ENCODE measurements at regions not wholly inside any gene's neighbourhood (a gene's known extent, or its start where the extent isn't known, plus 50 kb on each side); places are given as distances from the start of the nearest gene placed in this dataset.
"Not testable (repeated sequence)": the region's sequence is repeated elsewhere in the genome, so short reads cannot be mapped to it uniquely, and the experiment has no call there.

DNA sequence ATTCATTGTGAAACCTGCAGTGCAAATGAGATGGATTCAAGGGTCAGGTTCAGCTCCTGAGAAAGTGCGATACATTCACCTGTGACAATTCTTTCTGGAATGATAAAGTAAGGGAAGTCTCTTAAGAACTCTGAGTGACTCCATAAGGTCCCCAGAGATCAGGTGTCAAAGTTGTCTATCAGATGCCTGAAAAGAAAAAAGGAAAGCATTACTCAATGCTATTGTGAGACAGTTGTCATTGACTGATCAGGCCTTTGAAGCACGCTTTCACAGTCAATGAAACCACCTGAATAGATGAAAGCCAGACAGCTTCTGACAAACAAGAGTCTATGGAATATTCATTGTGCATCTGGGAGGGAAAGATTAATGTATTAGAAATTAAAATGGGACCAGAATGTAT lies 252.7 kb upstream of the GALNT5 start:
- TF ChIP-seq, protein P1, sequence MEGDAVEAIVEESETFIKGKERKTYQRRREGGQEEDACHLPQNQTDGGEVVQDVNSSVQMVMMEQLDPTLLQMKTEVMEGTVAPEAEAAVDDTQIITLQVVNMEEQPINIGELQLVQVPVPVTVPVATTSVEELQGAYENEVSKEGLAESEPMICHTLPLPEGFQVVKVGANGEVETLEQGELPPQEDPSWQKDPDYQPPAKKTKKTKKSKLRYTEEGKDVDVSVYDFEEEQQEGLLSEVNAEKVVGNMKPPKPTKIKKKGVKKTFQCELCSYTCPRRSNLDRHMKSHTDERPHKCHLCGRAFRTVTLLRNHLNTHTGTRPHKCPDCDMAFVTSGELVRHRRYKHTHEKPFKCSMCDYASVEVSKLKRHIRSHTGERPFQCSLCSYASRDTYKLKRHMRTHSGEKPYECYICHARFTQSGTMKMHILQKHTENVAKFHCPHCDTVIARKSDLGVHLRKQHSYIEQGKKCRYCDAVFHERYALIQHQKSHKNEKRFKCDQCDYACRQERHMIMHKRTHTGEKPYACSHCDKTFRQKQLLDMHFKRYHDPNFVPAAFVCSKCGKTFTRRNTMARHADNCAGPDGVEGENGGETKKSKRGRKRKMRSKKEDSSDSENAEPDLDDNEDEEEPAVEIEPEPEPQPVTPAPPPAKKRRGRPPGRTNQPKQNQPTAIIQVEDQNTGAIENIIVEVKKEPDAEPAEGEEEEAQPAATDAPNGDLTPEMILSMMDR (conservative IDR thresholded peaks at IDR 0.05; ENCODE audit: low read depth, low read length) = no peak
- H3K4me3 ChIP-seq (ENCODE audit: low read depth, low read length) = no peak overlapping the region
- DNase-seq (ENCODE audit: low read depth) = no peak

DNA sequence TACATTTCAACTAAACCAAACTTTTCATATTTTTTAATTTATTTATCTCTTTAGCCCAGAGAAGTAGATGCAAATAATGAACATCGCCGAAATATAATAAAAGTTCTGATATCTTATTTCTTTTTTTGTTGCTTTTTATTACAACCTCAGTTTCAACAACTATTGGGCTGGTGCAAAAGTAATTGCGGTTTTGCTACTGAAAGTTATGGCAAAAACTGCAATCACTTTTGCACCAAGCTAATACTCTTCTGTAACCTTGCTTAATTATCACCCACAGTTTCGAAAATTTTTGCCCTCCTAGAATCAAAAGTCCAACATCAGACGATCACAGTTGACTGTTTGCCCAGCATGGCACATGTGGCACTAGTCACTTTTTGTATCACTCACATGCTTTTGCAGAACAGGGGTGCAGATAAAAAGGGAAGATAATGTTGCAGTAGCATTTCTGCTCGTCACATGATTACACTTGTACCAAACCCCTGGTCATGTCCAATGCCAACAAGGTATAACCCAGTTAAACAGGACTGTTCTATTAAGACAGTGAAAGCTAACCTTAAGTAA lies 242.4 kb upstream of the GALNT5 start:
- DNase-seq (ENCODE audit: low read depth) = no peak
- TF ChIP-seq, protein P1 (conservative IDR thresholded peaks at IDR 0.05; ENCODE audit: low read depth, low read length) = no peak
- no peak overlapping the region for H3K4me3 ChIP-seq (ENCODE audit: low read depth, low read length)

DNA sequence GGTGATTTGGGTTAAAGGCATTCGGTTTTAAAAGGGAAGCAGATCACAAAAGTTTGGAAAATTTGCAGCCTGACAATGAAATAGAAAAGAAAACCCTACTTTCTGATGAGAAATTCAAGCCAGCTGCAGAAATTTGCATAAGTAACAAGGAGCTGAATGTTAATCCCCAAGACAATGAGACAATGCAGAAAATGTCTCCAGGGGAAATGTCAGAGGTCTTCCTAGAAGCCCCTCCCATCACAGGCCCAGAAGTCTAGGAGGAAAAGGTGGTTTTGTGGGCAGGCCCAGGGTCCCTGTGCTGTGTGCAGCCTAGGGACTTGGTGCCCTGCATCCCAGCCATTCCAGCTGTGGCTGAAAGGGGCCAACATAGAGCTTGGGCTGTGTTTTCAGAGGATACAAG lies 234.2 kb upstream of the GALNT5 start:
- not testable (repeated sequence) for H3K4me3 ChIP-seq (ENCODE audit: low read depth, low read length); DNase-seq (ENCODE audit: low read depth)

DNA sequence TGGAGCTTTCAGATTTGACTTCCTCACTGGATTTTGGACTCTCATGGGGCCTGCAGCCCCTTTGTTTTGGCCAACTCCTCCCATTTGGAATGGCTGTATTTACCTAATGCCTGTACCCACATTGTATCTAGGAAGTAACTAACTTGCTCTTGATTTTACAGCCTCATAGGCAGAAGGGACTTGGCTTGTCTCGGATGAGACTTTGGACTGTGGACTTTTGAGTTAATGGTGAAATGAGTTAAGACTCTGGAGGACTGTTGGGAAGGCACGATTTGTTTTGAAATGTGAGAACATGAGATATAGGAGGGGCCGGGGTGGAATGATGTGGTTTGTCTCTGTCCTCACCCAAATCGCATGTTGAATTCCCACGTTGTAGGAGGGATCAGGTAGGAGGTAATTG lies 233.4 kb upstream of the GALNT5 start:
- DNase-seq (ENCODE audit: low read depth) = no peak
- TF ChIP-seq, protein P1 (conservative IDR thresholded peaks at IDR 0.05; ENCODE audit: low read depth, low read length) = no peak
- H3K4me3 ChIP-seq (ENCODE audit: low read depth, low read length) = no peak overlapping the region

DNA sequence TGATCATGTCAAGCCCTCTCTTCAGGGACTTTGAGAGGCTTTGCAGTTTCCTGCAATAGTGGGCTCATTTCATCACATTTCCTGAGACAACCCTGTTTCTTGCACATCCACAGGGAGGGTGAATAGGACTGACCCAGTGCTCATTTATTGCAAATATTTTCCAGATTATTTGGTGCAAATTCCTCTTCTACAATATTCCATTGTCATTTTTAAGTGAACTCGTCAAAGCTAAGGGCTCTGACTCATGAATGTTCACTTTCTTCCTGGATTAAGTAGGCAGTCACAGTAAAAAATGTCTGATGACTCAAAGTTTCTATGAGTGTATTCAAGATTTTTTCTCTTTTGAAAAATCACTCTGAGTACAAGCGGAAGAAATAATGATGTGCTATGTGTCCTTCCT lies 225.5 kb upstream of the GALNT5 start:
- TF ChIP-seq, protein P1 (conservative IDR thresholded peaks at IDR 0.05; ENCODE audit: low read depth, low read length) = no peak
- peak; percentile 87 for DNase-seq (ENCODE audit: low read depth)
- H3K4me3 ChIP-seq (ENCODE audit: low read depth, low read length) = no peak overlapping the region

DNA sequence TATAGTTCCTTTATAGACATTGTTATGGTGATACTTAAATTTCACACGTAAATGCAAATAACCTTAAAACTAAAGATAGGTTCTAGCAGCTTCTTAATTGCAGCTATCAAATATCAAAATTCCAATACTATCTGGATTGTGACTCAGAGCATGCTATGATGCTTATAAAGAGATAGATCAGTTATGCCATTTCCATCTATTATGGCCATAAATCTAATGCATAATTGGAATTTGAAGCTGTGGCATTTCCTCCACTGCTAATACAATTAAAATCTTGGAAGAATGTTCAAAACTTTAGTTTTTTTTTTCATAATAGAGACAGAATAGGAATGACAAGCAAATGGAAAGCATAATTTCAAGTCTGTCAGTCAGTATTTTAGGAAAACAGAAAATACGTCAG lies 220.8 kb upstream of the GALNT5 start:
- no peak for DNase-seq (ENCODE audit: low read depth)
- TF ChIP-seq, protein P1 (conservative IDR thresholded peaks at IDR 0.05; ENCODE audit: low read depth, low read length) = no peak
- H3K4me3 ChIP-seq (ENCODE audit: low read depth, low read length) = no peak overlapping the region

DNA sequence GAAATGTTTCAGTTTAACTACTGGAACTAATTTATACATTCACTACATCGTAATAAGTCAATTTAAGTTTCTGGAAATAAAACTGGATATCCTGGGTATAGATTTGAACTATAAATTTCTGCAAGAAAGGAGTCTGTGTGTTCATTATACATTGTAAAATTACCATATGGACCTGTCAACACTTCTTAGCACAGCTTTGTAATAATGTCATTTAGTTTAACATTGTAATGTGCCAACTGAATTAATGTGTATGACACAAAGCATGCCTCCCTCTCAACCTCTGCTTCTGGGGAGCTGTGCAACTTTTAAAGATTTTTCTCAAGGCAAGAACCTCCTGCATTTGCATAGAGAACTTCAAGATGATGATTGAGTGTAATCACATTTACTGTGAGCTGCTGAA lies 213.7 kb upstream of the GALNT5 start:
- DNase-seq (ENCODE audit: low read depth) = no peak
- no peak overlapping the region for H3K4me3 ChIP-seq (ENCODE audit: low read depth, low read length)
- TF ChIP-seq, protein P1 (conservative IDR thresholded peaks at IDR 0.05; ENCODE audit: low read depth, low read length) = no peak
